OCI-LY7 (cell line): ENCODE measurements at regions not wholly inside any gene's neighbourhood (a gene's known extent, or its start where the extent isn't known, plus 50 kb on each side); places are given as distances from the start of the nearest gene placed in this dataset.

Source experiments
- BruUV-seq: library from RNA; stranded (reverse); fragments of 400-500 nt; replicated peaks from 2 replicates; lab custom pipeline; 2021; lab: Mats Ljungman, UMichigan
- CTCF ChIA-PET: fragments of 300-600 bp; sonication (Branson Sonifier 250); formaldehyde crosslinking; loops from one replicate; lab custom pipeline; 2022; ENCODE audit warnings: antibody characterized with exemption; ENCODE audit not compliant: unreplicated experiment; lab: Charles Lee
- POLR2A ChIA-PET: fragments of 300-600 bp; sonication (Branson Sonifier 250); formaldehyde crosslinking; loops from one replicate; lab custom pipeline; 2022; ENCODE audit warnings: antibody characterized with exemption; lab: Charles Lee
- DNase-seq: peaks from one replicate; pipeline ENCODE4 v3.0.0-alpha.2; 2015; ENCODE audit warnings: low spot score
- H2AFZ ChIP-seq: fragments of 200-600 bp; sonication (generic), shearing (Covaris generic); 2 replicates; pipeline ENCODE4 v1.6.1; 2014; ENCODE audit warnings: mild to moderate bottlenecking, antibody characterized with exemption, low read length, moderate library complexity
- H3K27ac ChIP-seq: fragments of 200-600 bp; sonication (generic); 2 replicates; pipeline ENCODE4 v1.5.1; 2014; ENCODE audit warnings: mixed run types, low read depth, mild to moderate bottlenecking, moderate library complexity, low read length, inconsistent platforms; ENCODE audit not compliant: poor library complexity, severe bottlenecking
- H3K36me3 ChIP-seq: fragments of 200-600 bp; sonication (generic); 2 replicates; pipeline ENCODE4 v1.6.1; 2014; ENCODE audit warnings: mild to moderate bottlenecking, antibody characterized with exemption, low read length, moderate library complexity, mixed read lengths; ENCODE audit not compliant: insufficient read depth
- H3K4me1 ChIP-seq: fragments of 200-600 bp; sonication (generic); 2 replicates; pipeline ENCODE4 v1.5.1; 2014; ENCODE audit warnings: mild to moderate bottlenecking, low read length; ENCODE audit not compliant: insufficient read depth, poor library complexity, severe bottlenecking
- H3K4me2 ChIP-seq: fragments of 200-600 bp; sonication (generic); 2 replicates; pipeline ENCODE4 v1.6.1; 2014; ENCODE audit warnings: mild to moderate bottlenecking, low read length
- H3K4me3 ChIP-seq: fragments of 200-600 bp; sonication (generic); 2 replicates; pipeline ENCODE4 v1.5.1; 2014; ENCODE audit warnings: mild to moderate bottlenecking, low read depth, low read length; ENCODE audit not compliant: poor library complexity, severe bottlenecking
- H3K79me2 ChIP-seq: fragments of 200-600 bp; sonication (generic); 2 replicates; pipeline ENCODE4 v1.6.1; 2016; ENCODE audit warnings: low read depth, mild to moderate bottlenecking, low read length, moderate library complexity, mixed read lengths; ENCODE audit not compliant: insufficient read depth
- H3K9me2 ChIP-seq: fragments of 200-600 bp; sonication (generic); 2 replicates; pipeline ENCODE4 v1.6.1; 2016; ENCODE audit warnings: mild to moderate bottlenecking, low read length, mixed read lengths; ENCODE audit not compliant: insufficient read depth
- H3K9me3 ChIP-seq: fragments of 200-600 bp; sonication (generic); 2 replicates; pipeline ENCODE4 v1.6.1; 2014; ENCODE audit warnings: mild to moderate bottlenecking, mixed run types, low read length, mixed read lengths
- H4K20me1 ChIP-seq: fragments of 200-600 bp; sonication (generic); 2 replicates; pipeline ENCODE4 v1.6.1; 2014; ENCODE audit warnings: mild to moderate bottlenecking, antibody characterized with exemption, low read length, moderate library complexity, mixed read lengths; ENCODE audit not compliant: insufficient read depth
- CTCF ChIP-seq: fragments of 200-600 bp; sonication (generic); conservative IDR thresholded peaks from 2 replicates; pipeline ENCODE4 v1.5.1; 2014; ENCODE audit warnings: mild to moderate bottlenecking, antibody characterized with exemption, low read length, moderate library complexity, mixed read lengths
- EZH2phosphoT487 ChIP-seq: fragments of 200-600 bp; sonication (generic); IDR thresholded peaks from 2 replicates; pipeline ENCODE4 v1.6.1; 2018; ENCODE audit warnings: low read depth, borderline replicate concordance, mild to moderate bottlenecking, mixed run types, antibody characterized with exemption, low read length, moderate library complexity, mixed read lengths
- intact Hi-C: fragments of 100-400 bp; cut with micrococcal nuclease; formaldehyde crosslinking; loops from one replicate; pipeline ENCODE4 v1.10.0; 2022; ENCODE audit not compliant: unreplicated experiment

DNA sequence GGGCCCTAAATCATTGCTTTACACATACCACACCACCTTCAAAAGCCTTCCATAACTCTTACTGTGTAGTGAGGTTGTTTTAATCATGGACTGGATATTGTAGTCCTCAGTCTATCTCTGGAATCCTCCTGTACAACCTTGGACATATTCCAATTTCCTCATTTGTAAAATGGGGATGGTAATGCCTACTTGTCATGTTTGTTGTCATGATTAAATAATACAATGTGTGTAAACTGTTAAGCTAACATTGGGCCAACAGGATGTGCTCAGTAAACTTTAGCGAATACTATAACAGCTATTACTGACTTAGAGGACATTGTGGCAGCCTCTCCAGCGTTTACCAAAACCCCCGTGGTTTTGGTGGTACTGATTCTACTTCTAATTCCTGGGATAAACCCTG lies 74.7 kb upstream of the PTPRM start:
- no peaks in the 10 kb centered on the region for H3K9me2 ChIP-seq
- ChIA-PET CTCF (no interaction called here), POLR2A (no interaction called here)
- no peak overlapping the region for H3K4me3 ChIP-seq
- no peaks in the 10 kb centered on the region for H3K36me3 ChIP-seq
- DNase-seq, result no peak
- H3K4me2 ChIP-seq, result no peak overlapping the region
- H3K79me2 ChIP-seq, result no peaks in the 10 kb centered on the region
- no peaks in the 10 kb centered on the region for H4K20me1 ChIP-seq
- intact Hi-C loops, result no loop called here
- no peaks in the 10 kb centered on the region for H3K4me1 ChIP-seq
- TF ChIP-seq EZH2phosphoT487, result no peak
- no peak for TF ChIP-seq CTCF
- no peak overlapping the region for H2AFZ ChIP-seq
- H3K9me3 ChIP-seq, result no peaks in the 10 kb centered on the region
- no TSS peak for BruUV-seq
- no peak overlapping the region for H3K27ac ChIP-seq

GRCh38 chr18:7497081-7497480 lies 70.0 kb upstream of the PTPRM start:
- H3K9me3 ChIP-seq, result no peaks in the 10 kb centered on the region
- ChIA-PET POLR2A (no interaction called here), CTCF (no interaction called here)

GRCh38 chr18:7511106-7511505 lies 56.0 kb upstream of the PTPRM start:
- ChIA-PET POLR2A (no interaction called here), CTCF (no interaction called here)
- no TSS peak for BruUV-seq
- intact Hi-C loops, result no loop called here
- Histone ChIP-seq H3K4me1 (no peaks in the 10 kb centered on the region), H3K4me2 (no peak overlapping the region), H2AFZ (no peak overlapping the region), H3K27ac (no peak overlapping the region), H3K79me2 (no peaks in the 10 kb centered on the region), H3K9me2 (no peaks in the 10 kb centered on the region), H3K4me3 (no peak overlapping the region), H3K9me3 (no peaks in the 10 kb centered on the region), H4K20me1 (no peaks in the 10 kb centered on the region), H3K36me3 (no peaks in the 10 kb centered on the region)
- TF ChIP-seq CTCF (no peak), EZH2phosphoT487 (no peak)
- no peak for DNase-seq

More at GRCh38 chr18:7497081-7497480, 70.0 kb upstream of the PTPRM start:
- Histone ChIP-seq H3K79me2 (no peaks in the 10 kb centered on the region), H3K4me2 (no peak overlapping the region), H3K27ac (no peak overlapping the region), H3K9me2 (no peaks in the 10 kb centered on the region), H3K36me3 (no peaks in the 10 kb centered on the region), H4K20me1 (no peaks in the 10 kb centered on the region), H3K4me1 (no peaks in the 10 kb centered on the region), H3K4me3 (no peak overlapping the region), H2AFZ (no peak overlapping the region)
- DNase-seq, result no peak
- no TSS peak for BruUV-seq
- TF ChIP-seq EZH2phosphoT487, result no peak
- no peak for TF ChIP-seq CTCF
- intact Hi-C loops, result no loop called here
